SIG-M5 treated with dmso at 0.1 percent for 504 hours (cell line): ENCODE measurements at regions not wholly inside any gene's neighbourhood (a gene's known extent, or its start where the extent isn't known, plus 50 kb on each side); places are given as distances from the start of the nearest gene placed in this dataset.

Source experiments
- DNase-seq: peaks from one replicate; lab custom pipeline; 2025; ENCODE audit not compliant: unreplicated experiment; lab: John Stamatoyannopoulos, UW

DNA sequence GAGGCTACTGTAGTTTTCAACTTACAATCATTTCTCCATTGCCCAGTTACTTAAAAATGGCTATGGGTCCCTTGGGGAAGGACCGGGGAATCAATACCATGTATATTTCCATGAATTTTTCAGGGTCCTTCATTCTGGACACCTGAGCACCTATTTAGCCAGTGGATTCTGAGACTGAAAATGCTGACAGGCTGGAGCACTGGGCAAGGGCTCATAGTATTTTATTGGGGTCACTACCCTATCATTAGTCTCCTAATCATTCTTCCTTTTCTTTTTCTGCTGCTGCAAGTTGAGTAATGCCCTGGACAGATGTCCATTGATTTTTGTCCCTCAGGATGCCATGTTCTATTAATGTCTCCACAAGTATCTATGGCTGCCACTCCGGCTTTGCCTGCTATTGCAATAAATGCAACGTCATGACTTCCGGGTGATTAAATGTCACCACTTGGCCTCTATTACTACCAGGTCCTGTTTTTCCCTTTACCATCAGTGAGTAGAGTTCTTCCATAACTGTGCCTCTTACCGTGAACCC is 279.3 kb upstream of the FBXL7 start:
- no peak for DNase-seq

DNA sequence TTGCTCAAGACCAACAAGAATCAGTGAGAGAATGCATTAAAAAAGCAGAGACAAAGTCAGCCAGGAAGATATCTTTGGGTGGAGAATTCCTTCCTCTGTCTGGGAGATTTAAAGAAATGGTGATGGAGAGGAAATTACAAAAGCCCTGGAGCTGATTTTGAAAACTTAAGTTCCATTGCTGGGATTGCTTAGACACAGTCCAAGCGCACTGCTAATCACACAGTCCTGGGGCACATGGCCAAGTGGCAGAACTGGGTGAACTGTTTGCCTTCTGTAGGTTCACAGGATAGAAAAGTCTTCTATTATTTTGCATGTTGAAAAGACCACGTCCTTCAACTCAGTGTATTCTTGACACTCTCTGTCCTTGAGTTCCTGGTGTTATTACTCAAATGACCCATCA is 284.9 kb upstream of the FBXL7 start:
- DNase-seq: no peak

DNA sequence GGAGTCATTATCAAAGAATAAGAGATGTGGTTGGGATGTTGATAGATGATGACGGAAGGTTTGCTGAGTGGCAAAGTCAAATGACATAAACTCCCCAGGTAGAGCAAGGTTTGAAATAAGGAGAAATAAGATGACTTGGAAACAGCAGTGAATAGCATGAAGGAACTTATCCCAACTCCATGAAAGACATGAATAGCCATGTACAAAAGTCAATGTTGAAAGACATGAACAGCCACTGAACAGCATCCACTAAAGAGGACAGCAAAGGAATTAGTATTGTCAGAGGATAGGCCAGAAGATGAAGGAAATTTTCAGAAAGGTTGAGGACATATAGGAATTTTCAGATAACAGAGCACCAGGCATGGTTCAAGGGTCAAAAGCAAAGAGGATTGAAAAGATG is 286.0 kb upstream of the FBXL7 start:
- DNase-seq: no peak

DNA sequence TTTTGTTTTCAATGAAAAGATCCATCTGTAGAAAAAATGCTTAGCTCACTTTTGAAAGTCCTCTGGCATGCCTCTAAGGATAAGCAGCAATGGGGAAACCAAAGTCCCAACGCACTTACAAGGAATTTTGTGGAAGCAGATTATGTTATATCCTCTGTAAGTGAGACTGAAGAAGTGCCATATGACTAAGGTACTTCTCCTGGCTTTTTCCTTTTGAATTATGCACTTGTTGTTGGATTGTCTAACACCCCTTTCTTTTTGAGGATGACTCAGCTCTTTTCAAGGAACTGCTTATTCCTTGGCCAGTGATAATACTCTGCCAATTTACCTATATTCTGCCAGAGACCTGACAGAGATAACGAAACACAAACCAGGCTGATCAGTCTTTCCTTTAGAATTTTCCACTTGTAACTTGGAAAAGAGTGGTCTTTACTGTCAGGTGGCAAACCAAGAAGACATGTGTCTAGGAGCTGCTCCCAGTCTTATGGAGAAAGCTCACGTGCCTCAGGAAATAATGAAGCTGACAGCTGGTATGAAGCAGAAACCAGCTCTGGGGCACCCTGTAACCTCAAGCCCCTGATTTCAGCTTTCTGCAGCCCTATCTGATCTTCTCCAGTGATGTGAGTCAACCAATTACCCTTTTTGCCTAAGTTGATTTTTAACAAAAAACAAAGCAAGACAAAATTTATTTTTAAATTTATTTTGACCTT is 290.8 kb upstream of the FBXL7 start:
- DNase-seq: no peak

DNA sequence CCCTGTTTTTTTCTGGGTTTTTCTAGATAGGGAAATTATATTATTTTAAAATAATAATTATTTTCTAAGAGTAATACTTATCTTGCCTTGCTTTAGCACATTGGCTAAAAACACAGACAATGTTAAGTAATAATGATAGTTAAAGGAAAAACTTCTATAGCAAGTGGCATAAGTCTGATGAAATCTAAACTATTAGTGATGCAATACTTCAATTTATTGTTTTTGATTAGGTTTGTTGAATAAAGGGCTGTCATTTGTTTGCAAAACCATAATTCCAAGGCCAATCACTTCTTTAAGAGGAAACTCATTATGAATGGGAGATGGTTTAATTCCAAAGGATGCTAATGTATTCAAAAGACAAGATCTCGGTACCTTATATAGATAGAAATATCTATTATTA is 293.8 kb upstream of the FBXL7 start:
- no peak for DNase-seq

DNA sequence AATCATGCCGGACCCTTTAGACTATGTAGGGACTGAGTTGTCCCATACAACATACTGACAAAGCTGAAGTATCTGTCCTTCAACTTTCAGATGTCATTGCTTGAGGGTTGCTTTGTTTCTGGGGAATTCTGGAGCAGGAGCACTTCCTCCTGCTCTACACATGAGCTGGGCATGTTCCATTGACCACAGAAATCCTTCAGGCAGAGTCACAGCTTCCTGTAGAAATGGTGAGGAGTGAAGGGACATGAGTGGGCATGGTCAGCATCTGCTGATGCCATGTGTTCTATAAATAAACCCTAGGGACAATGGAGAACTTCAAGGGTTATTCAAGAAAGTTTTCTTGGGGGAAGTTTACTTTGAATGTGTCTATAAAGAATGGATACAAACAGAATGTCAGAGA is 296.6 kb upstream of the FBXL7 start:
- DNase-seq: no peak

DNA sequence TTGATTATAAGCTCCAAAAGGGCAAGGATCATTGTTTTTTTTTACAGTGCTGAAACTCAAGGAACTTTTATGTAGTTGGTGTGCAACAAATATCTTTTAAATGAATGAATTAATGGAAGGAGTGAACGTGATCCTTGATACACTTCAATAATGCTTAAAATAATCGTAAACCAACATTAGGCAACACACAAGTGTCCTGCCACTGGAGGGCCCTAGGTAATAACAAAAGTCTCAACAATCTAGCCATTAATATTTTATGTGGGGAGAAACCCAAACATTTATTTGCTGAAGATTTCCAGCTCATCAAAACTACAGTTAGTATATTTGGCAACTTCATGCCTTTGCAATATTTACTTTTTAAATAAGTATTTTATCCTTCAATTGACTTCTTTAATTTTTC is 309.0 kb upstream of the FBXL7 start:
- no peak for DNase-seq

DNA sequence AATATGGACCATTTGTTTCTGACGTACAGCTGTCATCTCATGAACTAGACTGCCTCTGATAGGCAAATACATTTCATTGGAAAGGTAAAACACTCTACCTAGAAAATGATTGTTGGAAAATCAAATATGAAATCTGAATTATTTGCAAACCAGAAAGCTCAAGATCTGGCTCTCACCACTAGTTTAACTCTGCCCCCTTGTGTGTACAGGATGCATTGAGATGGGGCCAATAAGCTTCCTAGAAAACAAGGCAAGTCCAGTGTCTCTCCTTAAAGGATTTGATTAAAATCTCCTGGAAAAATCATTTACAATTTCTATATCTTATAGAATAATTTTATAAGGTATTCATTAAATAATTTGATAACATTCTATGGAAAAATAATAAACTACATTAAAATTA is 311.9 kb upstream of the ANKH start:
- DNase-seq: no peak

DNA sequence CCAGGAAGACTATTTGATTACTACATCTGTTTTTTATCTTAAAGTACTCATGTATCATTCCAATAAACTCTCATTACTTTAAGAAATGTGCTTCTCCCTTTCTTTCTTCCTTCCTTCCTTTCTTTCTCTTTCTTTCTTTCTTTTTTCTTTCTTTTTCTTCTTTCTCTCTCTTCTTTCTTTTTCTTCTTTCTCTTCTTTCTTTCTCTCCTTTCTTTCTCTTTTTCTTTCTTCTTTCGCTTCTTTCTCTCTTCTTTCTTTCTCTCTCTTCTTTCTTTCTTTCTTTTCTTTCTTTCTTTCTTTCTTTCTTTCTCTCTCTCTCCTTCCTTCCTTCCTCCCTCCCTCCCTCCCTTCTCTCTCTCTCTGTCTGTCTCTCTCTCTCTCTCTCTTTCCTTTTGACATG is 298.6 kb upstream of the ANKH start:
- DNase-seq: no peak

DNA sequence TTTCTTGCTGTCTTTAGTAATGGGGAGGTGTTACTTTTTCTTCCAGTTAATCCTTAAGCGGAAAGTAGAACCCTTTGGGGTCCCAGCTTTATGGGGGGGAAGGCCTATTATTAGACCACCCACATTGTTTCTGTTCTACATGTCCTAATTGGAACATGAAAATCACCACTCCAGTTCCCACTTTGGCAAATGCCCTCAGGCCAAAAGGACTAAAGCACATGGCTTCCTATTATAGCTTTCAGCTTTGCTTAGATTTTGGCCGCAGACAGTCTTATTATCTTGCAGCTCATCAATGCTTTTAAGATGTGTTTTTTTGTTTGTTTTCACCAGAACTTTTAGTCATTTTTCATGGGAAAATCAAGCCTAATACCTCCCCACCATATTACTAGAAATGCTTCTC is 296.8 kb upstream of the ANKH start:
- no peak for DNase-seq

DNA sequence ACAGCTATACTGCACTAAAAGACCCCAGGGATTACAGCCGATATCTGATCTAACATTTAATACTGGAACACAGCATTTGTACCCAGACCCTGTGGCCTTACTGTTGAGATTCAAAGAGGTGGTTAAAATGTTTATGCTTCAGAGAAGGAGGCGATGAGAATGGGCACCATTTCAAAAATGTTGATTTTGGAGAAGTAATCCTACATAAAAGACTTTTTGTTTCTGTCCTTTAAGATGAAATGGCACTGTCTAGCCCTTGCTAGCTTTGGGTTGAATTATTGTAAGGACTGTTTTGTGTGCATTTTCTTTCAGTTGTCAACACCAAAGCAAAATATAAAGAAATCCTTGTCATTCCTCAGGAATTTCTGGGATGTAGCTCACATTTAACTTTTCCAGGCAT is 288.5 kb upstream of the ANKH start:
- DNase-seq: no peak

DNA sequence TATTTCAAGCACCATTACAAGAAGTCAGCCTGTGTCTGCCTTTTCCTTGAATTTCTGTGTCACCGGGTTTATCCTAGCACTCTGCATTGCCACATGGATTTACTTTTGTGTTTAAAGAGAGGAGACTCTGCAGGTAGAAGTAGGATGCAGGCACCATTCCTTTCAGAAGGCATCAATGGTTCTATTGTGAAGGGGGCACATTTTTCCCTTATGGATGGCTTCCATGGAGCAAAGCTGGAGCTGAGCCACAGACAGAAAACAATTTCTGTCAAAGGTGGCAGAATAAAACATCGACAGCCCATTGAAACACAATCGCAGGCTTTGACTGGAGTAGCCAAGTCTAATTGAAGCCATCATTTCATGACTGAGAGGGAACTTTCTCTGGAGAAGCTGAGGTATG is 288.0 kb upstream of the ANKH start:
- DNase-seq: no peak

DNA sequence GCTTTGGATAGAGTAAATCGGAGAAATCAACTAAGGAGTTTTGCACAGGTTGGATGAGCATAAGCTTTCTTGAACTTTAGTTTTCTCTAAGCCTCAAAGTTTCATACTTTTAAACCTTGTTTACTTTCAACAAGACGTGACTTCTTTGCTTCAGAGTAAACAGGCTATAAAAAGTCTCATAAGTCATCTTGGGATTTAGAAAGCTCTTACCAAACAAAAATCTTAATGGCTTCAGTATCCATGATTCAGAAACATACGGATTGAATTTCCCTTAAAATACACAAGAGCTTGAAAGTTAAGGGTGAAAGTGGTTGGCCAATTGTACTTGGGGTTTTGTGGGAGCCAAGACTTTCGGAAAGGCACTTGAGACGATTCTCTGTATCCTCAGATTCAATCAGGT is 270.9 kb upstream of the ANKH start:
- DNase-seq: no peak

DNA sequence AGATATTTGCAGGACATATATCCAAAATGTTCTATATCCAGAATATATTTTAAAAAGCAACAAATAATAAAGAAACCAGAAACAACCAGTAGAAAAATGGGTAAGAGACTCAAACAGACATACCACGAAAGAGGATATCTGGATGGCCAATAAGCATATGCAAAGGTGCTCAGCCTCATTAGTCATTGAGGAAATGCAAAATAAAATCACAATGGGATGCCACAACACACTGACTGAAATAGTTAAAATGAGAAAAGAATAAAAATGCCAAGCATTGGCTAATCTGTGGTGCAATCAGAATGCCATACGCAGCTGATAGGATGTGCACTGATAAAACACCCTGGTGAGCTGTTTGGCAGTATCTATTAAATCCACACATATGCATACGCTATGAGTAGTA is 265.8 kb upstream of the ANKH start:
- no peak for DNase-seq

DNA sequence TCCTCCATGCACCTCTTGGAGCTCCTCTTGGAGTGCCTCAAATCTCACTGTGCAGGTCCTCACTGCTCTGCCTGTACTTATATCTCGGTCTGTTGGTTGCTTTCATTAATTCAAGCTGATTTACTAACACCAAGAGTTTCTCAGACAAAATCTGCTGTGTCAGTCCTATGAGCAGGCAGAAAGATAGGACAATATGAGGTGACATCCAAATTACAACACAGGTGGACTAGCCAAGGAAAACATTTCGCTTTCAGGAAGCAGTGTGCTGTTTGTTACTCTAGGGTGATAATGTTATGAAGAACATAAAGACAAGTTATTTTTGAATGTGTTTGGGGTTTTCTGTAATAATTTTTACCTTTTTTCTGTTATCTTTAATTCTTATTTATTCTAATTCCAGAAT is 264.1 kb upstream of the ANKH start:
- DNase-seq: no peak

DNA sequence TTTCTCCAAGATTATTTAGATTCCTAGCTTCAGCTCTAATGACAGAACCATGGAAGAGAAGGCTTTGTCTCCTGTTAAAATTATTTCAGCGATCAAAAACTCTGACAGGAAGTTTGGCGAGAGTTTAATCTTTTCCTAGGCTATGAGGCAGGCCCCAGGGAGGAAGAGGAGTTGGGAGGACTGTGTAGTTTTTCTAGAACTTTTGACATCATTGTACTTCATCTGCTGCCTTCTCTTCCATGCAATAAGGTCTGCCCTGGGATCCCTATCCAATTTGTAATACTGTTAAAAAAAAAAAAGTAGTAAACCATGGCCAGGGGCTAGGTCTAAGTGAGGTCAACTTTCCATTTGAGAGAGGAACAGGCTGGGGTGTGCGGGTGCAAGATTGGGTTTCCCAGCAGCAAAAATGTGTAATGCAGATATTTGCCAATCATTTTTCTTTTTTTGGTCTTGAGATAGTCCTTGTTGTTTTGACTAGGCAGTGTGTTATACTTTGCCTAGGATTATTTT is 261.9 kb upstream of the ANKH start:
- DNase-seq: no peak

DNA sequence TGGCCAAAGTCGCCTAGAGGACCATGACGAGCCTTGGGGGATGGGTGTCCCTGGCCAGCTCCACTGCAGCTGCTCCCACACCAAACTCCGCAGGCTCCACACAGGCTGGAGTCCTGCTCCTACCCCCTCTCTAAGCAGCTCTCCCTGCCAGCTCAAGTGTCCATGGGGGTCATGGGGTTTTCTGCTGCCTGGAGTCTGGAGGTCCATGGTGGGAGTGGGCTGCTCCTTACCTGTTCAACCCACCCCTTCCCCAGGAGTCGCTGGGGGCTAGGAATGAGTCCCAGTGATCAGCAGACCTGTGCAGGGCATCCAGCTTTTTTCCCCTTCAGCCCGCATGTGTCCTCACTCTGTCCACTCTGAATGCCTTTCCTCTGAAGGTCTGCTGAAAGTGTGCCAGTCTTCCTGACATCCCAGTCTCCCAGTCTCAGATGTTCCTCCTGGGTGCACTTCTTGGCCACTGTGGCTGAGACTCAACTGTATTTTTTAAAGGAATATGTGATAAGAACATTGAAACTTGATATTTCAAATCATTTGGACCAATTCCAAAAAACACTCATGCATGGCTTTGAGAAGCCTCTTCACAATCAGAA is 261.3 kb upstream of the ANKH start:
- no peak for DNase-seq

DNA sequence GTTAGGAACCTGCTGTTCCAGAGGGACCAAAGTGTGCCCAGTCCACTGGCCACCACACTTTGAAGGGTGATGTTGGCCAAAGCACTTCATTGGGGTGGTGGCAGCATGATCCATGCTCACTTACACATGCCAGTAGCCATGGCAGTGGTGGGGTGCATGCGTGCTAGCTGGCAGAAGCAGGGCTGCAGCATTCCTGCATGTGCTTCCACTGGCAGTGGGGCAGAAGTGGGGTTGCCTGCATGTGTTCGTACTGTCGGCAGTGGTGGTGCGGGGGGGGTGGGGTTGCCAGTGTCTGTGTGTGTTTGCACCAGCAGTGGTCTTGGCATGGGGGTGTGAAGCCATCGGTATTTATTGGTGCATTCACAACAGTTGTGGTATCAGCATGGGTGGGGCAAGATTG is 260.3 kb upstream of the ANKH start:
- no peak for DNase-seq

DNA sequence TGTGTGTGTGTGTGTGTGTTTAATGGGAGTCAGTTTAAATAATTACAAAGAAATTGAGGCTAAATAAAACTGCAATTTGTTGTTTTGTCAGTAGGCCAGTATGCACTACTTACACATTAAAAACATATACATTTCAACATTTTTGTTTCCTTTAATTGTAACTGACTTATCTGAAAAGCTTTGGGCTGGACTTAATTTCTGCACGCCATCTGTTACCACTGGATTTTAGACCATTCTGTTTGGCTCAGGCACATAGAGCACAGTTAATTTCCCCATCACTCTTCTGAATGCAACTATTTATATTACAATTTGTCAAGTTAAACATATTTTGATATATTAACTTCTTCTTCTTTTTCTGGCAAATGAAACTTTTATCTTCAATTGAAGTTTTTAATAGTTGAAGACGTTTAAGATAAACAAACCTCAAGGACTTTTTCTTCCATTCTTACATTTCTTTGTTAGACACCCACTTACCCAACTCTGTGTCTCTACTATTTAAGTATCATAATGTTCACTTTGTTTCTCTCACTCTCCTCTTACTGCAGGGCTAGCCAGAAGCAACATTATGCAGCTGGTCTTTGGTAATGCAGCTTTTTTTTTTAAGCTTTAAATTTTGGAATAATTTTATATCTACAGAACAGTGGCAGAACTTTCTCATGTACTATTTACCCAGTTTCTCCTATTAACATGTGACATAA is 253.4 kb upstream of the ANKH start:
- no peak for DNase-seq

DNA sequence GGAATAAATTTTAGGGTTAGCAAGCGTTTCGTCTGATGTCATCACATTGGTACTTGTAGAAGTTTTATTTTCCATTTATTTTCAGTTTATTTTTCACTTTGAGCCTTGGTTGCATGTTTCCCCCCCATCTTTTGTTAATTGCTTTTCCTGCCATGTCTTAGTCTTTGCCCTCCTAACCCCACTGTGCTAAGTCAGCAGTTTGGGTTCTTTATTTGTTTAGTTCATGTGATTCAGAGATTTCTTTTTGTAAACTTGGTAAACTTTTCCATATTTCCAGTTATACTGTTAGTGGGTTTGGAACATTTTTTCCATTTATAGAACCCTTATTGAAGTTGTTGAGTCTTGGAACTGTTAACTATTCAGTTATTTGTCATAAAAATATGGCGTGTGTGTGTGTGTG is 252.9 kb upstream of the ANKH start:
- DNase-seq: no peak

DNA sequence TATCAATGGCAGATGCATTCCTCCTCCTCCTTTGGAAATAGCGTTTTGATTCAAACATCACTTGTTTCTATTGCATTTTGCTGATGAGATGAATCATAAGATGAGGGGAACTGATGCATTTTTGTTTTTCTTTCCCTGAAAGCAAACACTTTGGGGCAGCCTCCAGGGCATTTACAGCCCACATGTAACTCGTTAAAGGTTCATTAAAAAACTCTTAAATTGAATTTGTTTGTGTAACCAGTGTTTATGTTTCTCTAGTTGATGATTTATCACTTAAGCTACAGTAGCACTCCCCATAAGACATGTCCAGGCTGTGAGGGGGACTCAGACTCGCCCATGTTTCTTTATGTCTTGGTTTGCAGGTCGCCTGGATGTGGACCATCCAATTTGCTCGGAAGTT is 246.1 kb upstream of the ANKH start:
- no peak for DNase-seq

DNA sequence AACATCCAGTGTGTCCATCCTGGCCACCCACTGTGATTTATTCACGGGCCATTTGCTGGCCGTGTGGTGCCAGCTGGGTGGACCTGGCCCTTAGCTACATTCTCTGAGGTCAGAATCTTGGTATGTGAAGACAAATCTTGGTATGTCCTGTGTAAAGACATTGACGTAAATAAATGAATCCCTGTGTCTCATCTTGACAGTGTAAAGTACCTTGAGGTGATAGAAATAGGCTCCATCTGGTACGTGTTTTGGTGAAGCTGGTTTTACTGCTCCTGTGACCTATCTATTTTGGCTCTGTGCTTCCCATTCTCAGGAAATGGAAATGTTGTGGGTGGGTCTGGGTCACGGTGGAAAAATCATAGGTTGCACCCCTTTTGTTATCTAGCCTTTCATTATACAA is 245.4 kb upstream of the ANKH start:
- no peak for DNase-seq
